Testis (tissue), 2 donors: ENCODE measurements at regions not wholly inside any gene's neighbourhood (a gene's known extent, or its start where the extent isn't known, plus 50 kb on each side); places are given as distances from the start of the nearest gene placed in this dataset.

ENCODE experiments used
- POLR2A ChIP-seq: fragments of 450-650 bp; IDR thresholded peaks from one replicate; pipeline ENCODE4 v1.6.1; 2017; ENCODE audit warnings: antibody characterized with exemption, mild to moderate bottlenecking, moderate library complexity
- TF ChIP-seq, protein P1 (sequence below), 3 experiments: fragments of 450-650 bp in 2 of 3; fragments of 200-600 bp in 1 of 3; sonication (generic) in 1 of 3; IDR thresholded peaks; one replicate each; pipeline ENCODE4 v1.5.1; 2016 to 2019; ENCODE audit warnings: antibody characterized with exemption in 3 of 3, mild to moderate bottlenecking in 2 of 3, moderate library complexity in 1 of 3

DNA sequence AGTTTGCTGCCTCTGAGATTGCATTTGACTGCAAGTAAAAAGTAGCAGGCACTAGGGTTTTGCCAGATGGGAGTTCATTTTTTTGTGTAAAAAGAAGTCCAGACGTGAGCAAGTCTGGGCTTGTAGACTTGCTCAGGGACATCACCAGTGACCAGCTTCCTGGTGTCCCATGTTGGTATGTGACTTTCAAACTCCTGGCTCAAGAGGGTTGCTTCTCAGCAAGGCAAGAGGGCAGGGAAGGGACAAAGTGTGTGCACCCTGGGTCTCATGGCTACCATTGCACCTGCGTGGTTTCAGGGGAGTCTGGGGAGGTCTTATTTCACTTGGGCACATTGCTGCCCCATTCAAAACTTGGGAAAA lies 79.3 kb upstream of the ZNF716 start:
- TF ChIP-seq, protein P1, sequence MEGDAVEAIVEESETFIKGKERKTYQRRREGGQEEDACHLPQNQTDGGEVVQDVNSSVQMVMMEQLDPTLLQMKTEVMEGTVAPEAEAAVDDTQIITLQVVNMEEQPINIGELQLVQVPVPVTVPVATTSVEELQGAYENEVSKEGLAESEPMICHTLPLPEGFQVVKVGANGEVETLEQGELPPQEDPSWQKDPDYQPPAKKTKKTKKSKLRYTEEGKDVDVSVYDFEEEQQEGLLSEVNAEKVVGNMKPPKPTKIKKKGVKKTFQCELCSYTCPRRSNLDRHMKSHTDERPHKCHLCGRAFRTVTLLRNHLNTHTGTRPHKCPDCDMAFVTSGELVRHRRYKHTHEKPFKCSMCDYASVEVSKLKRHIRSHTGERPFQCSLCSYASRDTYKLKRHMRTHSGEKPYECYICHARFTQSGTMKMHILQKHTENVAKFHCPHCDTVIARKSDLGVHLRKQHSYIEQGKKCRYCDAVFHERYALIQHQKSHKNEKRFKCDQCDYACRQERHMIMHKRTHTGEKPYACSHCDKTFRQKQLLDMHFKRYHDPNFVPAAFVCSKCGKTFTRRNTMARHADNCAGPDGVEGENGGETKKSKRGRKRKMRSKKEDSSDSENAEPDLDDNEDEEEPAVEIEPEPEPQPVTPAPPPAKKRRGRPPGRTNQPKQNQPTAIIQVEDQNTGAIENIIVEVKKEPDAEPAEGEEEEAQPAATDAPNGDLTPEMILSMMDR (IDR thresholded peaks at IDR 0.05), result no peak
- TF ChIP-seq POLR2A, result no peak
